GM18508 (cell line): ENCODE measurements at regions not wholly inside any gene's neighbourhood (a gene's known extent, or its start where the extent isn't known, plus 50 kb on each side); places are given as distances from the start of the nearest gene placed in this dataset.

Experiments used
- ATAC-seq: cut with Tn5 transposase; IDR thresholded peaks from one replicate; pipeline ENCODE4 v1.9.1; 2021; ENCODE audit warnings: moderate number of reproducible peaks; ENCODE audit not compliant: insufficient read depth, unreplicated experiment

GRCh38 chr4:104763554-104764222 is 269.0 kb upstream of the CXXC4 start:
- ATAC-seq = no peak

GRCh38 chr4:104766676-104767075 is 272.0 kb upstream of the CXXC4 start:
- ATAC-seq = no peak

- ATAC-seq = peak; percentile 74
Measured at GRCh38 chr4:104772849-104773248, 278.2 kb upstream of the CXXC4 start.

- no peak for ATAC-seq
Measured at GRCh38 chr4:104795264-104795939, 300.7 kb upstream of the CXXC4 start.

- no peak for ATAC-seq
Measured at GRCh38 chr4:104811727-104812126, 317.0 kb upstream of the CXXC4 start.

GRCh38 chr4:104815665-104816064 is 321.0 kb upstream of the CXXC4 start:
- ATAC-seq = no peak

- ATAC-seq = no peak
Measured at GRCh38 chr4:104818579-104818978, 323.9 kb upstream of the CXXC4 start.

GRCh38 chr4:104826171-104826570 is 320.5 kb upstream of the TET2 start:
- no peak for ATAC-seq

GRCh38 chr4:104829761-104830160 is 316.9 kb upstream of the TET2 start:
- no peak for ATAC-seq

- no peak for ATAC-seq
Measured at GRCh38 chr4:104848597-104849225, 298.0 kb upstream of the TET2 start.

GRCh38 chr4:104859601-104860237 is 287.0 kb upstream of the TET2 start:
- no peak for ATAC-seq

- ATAC-seq = peak; percentile 71
Measured at GRCh38 chr4:104860238-104861123, 286.2 kb upstream of the TET2 start.

GRCh38 chr4:104866809-104867208 is 279.9 kb upstream of the TET2 start:
- no peak for ATAC-seq

GRCh38 chr4:104868533-104868932 is 278.1 kb upstream of the TET2 start:
- peak; percentile 9 for ATAC-seq

- ATAC-seq = peak; percentile 93
Measured at GRCh38 chr4:104868958-104869357, 277.7 kb upstream of the TET2 start.

GRCh38 chr4:104869831-104870230 is 276.8 kb upstream of the TET2 start:
- no peak for ATAC-seq

- no peak for ATAC-seq
Measured at GRCh38 chr4:104870495-104871233, 276.0 kb upstream of the TET2 start.

GRCh38 chr4:104878936-104879335 is 267.7 kb upstream of the TET2 start:
- no peak for ATAC-seq

GRCh38 chr4:104879367-104879766 is 267.3 kb upstream of the TET2 start:
- no peak for ATAC-seq
